ENCODE measurements at regions not wholly inside any gene's neighbourhood (a gene's known extent, or its start where the extent isn't known, plus 50 kb on each side); places are given as distances from the start of the nearest gene placed in this dataset.
A peak's percentile ranks its signal among the peaks of the same experiment; 100 is the strongest.

GRCh38 chr9:73039271-73040263, 86.7 kb upstream of the ALDH1A1 start:
- no peaks in the 10 kb centered on the region for H3K36me3 ChIP-seq (ENCODE audit: control insufficient read depth, insufficient read depth, low read length)
- ChIA-PET CTCF (no interaction called here), POLR2A (no interaction called here)
- no peaks in the 10 kb centered on the region for H3K4me1 ChIP-seq
- Mint-ChIP-seq H3K4me1 (ENCODE audit: low read depth, unreplicated experiment) (peaks cover 6% of the 10 kb centered on the region), H3K27ac (ENCODE audit: unreplicated experiment) (no peak overlapping the region), H3K4me3 (ENCODE audit: unreplicated experiment) (no peak overlapping the region), H3K36me3 (ENCODE audit: insufficient read depth, unreplicated experiment) (no peaks in the 10 kb centered on the region), H3K9me3 (ENCODE audit: unreplicated experiment) (no peaks in the 10 kb centered on the region), H3K27me3 (ENCODE audit: insufficient read depth, unreplicated experiment) (no peaks in the 10 kb centered on the region)
- TF ChIP-seq CTCF (IDR thresholded peaks at IDR 0.05; ENCODE audit: insufficient read depth in 1 of 2, low read depth in 1 of 2, low read length in 1 of 2, severe bottlenecking in 1 of 2, unreplicated experiment in 1 of 2), result no peak
- intact Hi-C loops (cut with micrococcal nuclease; ENCODE audit: unreplicated experiment), result no loop called here
- H3K4me3 ChIP-seq (ENCODE audit: low read depth, low read length), result no peak overlapping the region
- DNase-seq, result no peak
- H3K27me3 ChIP-seq (replicated peaks; ENCODE audit: control insufficient read depth, insufficient read depth, low read length), result no peaks in the 10 kb centered on the region
- BruUV-seq (replicated peaks), result no TSS peak
- H3K9me3 ChIP-seq, result no peaks in the 10 kb centered on the region

GRCh38 chr9:73038613-73039012, 85.8 kb upstream of the ALDH1A1 start:
- no peaks in the 10 kb centered on the region for H3K27me3 ChIP-seq (replicated peaks; ENCODE audit: control insufficient read depth, insufficient read depth, low read length)

GRCh38 chr9:73038089-73038509, 85.2 kb upstream of the ALDH1A1 start:
- ChIA-PET POLR2A (no interaction called here), CTCF (no interaction called here)
- H3K36me3 ChIP-seq (ENCODE audit: control insufficient read depth, insufficient read depth, low read length), result no peaks in the 10 kb centered on the region
- Mint-ChIP-seq H3K27ac (ENCODE audit: unreplicated experiment) (no peak overlapping the region), H3K36me3 (ENCODE audit: insufficient read depth, unreplicated experiment) (no peaks in the 10 kb centered on the region), H3K4me3 (ENCODE audit: unreplicated experiment) (no peak overlapping the region), H3K27me3 (ENCODE audit: insufficient read depth, unreplicated experiment) (no peaks in the 10 kb centered on the region), H3K4me1 (ENCODE audit: low read depth, unreplicated experiment) (peaks cover 6% of the 10 kb centered on the region), H3K9me3 (ENCODE audit: unreplicated experiment) (no peaks in the 10 kb centered on the region)
- intact Hi-C loops (cut with micrococcal nuclease; ENCODE audit: unreplicated experiment), result no loop called here
- no peaks in the 10 kb centered on the region for H3K27me3 ChIP-seq (replicated peaks; ENCODE audit: control insufficient read depth, insufficient read depth, low read length)
- TF ChIP-seq CTCF (IDR thresholded peaks at IDR 0.05; ENCODE audit: insufficient read depth in 1 of 2, low read depth in 1 of 2, low read length in 1 of 2, severe bottlenecking in 1 of 2, unreplicated experiment in 1 of 2), result no peak
- no peaks in the 10 kb centered on the region for H3K4me1 ChIP-seq
- no peak for DNase-seq
- no peaks in the 10 kb centered on the region for H3K9me3 ChIP-seq
- no peak overlapping the region for H3K4me3 ChIP-seq (ENCODE audit: low read depth, low read length)
- BruUV-seq (replicated peaks), result no TSS peak

More at GRCh38 chr9:73038613-73039012, 85.8 kb upstream of the ALDH1A1 start:
- H3K36me3 ChIP-seq (ENCODE audit: control insufficient read depth, insufficient read depth, low read length), result no peaks in the 10 kb centered on the region
- no TSS peak for BruUV-seq (replicated peaks)
- ChIA-PET CTCF (no interaction called here), POLR2A (no interaction called here)
- no peak for TF ChIP-seq CTCF (IDR thresholded peaks at IDR 0.05; ENCODE audit: insufficient read depth in 1 of 2, low read depth in 1 of 2, low read length in 1 of 2, severe bottlenecking in 1 of 2, unreplicated experiment in 1 of 2)
- Mint-ChIP-seq H3K27me3 (ENCODE audit: insufficient read depth, unreplicated experiment) (no peaks in the 10 kb centered on the region), H3K4me3 (ENCODE audit: unreplicated experiment) (no peak overlapping the region), H3K36me3 (ENCODE audit: insufficient read depth, unreplicated experiment) (no peaks in the 10 kb centered on the region), H3K27ac (ENCODE audit: unreplicated experiment) (no peak overlapping the region), H3K9me3 (ENCODE audit: unreplicated experiment) (no peaks in the 10 kb centered on the region), H3K4me1 (ENCODE audit: low read depth, unreplicated experiment) (peaks cover 6% of the 10 kb centered on the region)
- no peak overlapping the region for H3K4me3 ChIP-seq (ENCODE audit: low read depth, low read length)
- H3K9me3 ChIP-seq, result no peaks in the 10 kb centered on the region
- DNase-seq, result peak in 1 of 2 experiments; percentile 19
- intact Hi-C loops (cut with micrococcal nuclease; ENCODE audit: unreplicated experiment), result no loop called here
- H3K4me1 ChIP-seq, result no peaks in the 10 kb centered on the region

Data from Caco-2 (cell line).